Heart right ventricle (tissue), 16 donors: ENCODE measurements at regions not wholly inside any gene's neighbourhood (a gene's known extent, or its start where the extent isn't known, plus 50 kb on each side); places are given as distances from the start of the nearest gene placed in this dataset.

Experiments
- ATAC-seq, 8 donors: fragments of 200-7000 bp; cut with Tn5 transposase; one replicate each; pipeline ENCODE4 v1.9.1; 2020; ENCODE audit warnings: mild to moderate bottlenecking in 8 of 8, moderate library complexity in 8 of 8, moderate number of reproducible peaks in 1 of 8
- DNase-seq, 2 donors: peaks; one replicate each; pipeline ENCODE4 v3.0.0-alpha.2; 2020
- H3K27ac ChIP-seq, 10 donors: fragments of 200-600 bp; sonication (generic) in 2 of 10; one replicate each; pipeline versions ENCODE4 v1.5.0 to v1.8.0; 2020 to 2022; ENCODE audit warnings: mild to moderate bottlenecking in 3 of 10
- H3K27me3 ChIP-seq, 7 donors: fragments of 200-600 bp; one replicate each; pipeline ENCODE4 v1.8.0; 2021 to 2022; ENCODE audit warnings: mild to moderate bottlenecking in 2 of 7
- H3K36me3 ChIP-seq, 9 donors: fragments of 200-600 bp; sonication (generic) in 1 of 9; one replicate each; pipeline versions ENCODE4 v1.5.0 to v1.8.0; 2020 to 2022; ENCODE audit warnings: mild to moderate bottlenecking in 2 of 9
- H3K4me1 ChIP-seq, 9 donors: fragments of 200-600 bp; sonication (generic) in 1 of 9; one replicate each; pipeline versions ENCODE4 v1.5.0 to v1.8.0; 2020 to 2022; ENCODE audit warnings: mild to moderate bottlenecking in 4 of 9
- H3K4me3 ChIP-seq, 10 donors: fragments of 200-600 bp; sonication (generic) in 2 of 10; one replicate each; pipeline versions ENCODE4 v1.5.0 to v1.8.0; 2020 to 2022; ENCODE audit warnings: mild to moderate bottlenecking in 7 of 10, moderate library complexity in 2 of 10
- H3K9me3 ChIP-seq, 11 donors: fragments of 200-600 bp in 10 of 11; sonication (generic) in 2 of 11; one replicate each; pipeline versions ENCODE4 v1.5.0 to v1.8.0; 2013 to 2022; ENCODE audit warnings: mild to moderate bottlenecking in 2 of 11, control low read depth in 1 of 11, moderate library complexity in 1 of 11
- CTCF ChIP-seq, 9 donors: fragments of 200-600 bp; sonication (generic) in 2 of 9; IDR thresholded peaks; one replicate each; pipeline versions ENCODE4 v1.5.0 to v1.8.0; 2021 to 2022; ENCODE audit warnings: antibody characterized with exemption in 9 of 9, mild to moderate bottlenecking in 5 of 9, moderate library complexity in 1 of 9
- WGBS, 2 donors: extraction: QIAGEN DNeasy Blood & Tissue Kit; methylation state at CpG; one replicate each; pipeline ENCODE4 v1.1.7; 2013; ENCODE audit warnings: inconsistent platforms in 1 of 2; 5-methylcytosine and 5-hydroxymethylcytosine counted together
- intact Hi-C, 10 donors: fragments of 100-400 bp; cut with DNase I; formaldehyde crosslinking; loops; one replicate each; pipeline versions ENCODE4 v1.11.1 to v1.14.2; 2022
- donor health status: Arrhythmogenic right ventricular cardiomyopathy.
- donor health status: ischemic (EF 13 %, LVEDD 7.1; RV severe dilation, severe dysfunction).
- donor health status: healthy with polysubstance abuse.
- donor health status: DM: no; HTN: yes; CAD: no.
- donor health status: DM: no; HTN: no; CAD: no.
- donor health status: ischemic (EF 25% LVEDD 6.9; RV normal size, moderate dysfunction).
- donor health status: ischemic (EF 25% LVEDD 5.7; RV mildly dilated, moderate dysfunction).
- donor health status: healthy.
- donor health status: DM: yes; HTN: yes; CAD: no.
- donor health status: Ischemic cardiomyopathy.
- donor health status: ischemic (EF 35%, LVEDD 5.7; RV mildly dilated, moderate dysfunction).
- donor health status: nonischemic (EF 11% LVEDD 7.7; RV severe dilation, severe dysfunction).
- donor health status: DM: yes; HTN: yes; CAD: no.
- donor health status: PGD.
- donor health status: ischemic (EF 29% LVEDD 5.4; RV normal size, mild dysfunction).
- donor health status: nonischemic (EF 23%, LVEDD 6.1; RV moderate dilation, normal function).

- DNase-seq (no peak), ATAC-seq (no peak)
- 77 to 80% methylated on average over 19 of the region's 19 CpGs for WGBS, 2 donors
- intact Hi-C loops: no loop called here
- Histone ChIP-seq H3K9me3 (no peaks in the 10 kb centered on the region), H3K4me3 (no peak overlapping the region), H3K27me3 (no peaks in the 10 kb centered on the region), H3K36me3 (no peaks in the 10 kb centered on the region), H3K4me1 (peaks cover 0 to 16% (median 6%) of the 10 kb centered on the region in 9 donors), H3K27ac (no peak overlapping the region)
- no peak for TF ChIP-seq CTCF (IDR thresholded peaks at IDR 0.05)
Observed at GRCh38 chr6:43933148-43933885, 163.3 kb downstream of the VEGFA start.

- intact Hi-C loops: no loop called here
- no peak overlapping the region for H3K4me3 ChIP-seq
- no peaks in the 10 kb centered on the region for H3K27me3 ChIP-seq
- TF ChIP-seq CTCF (IDR thresholded peaks at IDR 0.05): no peak
- H3K4me1 ChIP-seq: peaks cover 0 to 19% (median 6%) of the 10 kb centered on the region in 9 donors
- H3K36me3 ChIP-seq: no peaks in the 10 kb centered on the region
- DNase-seq (no peak), ATAC-seq (no peak)
- 85 to 87% methylated on average over 13 of the region's 13 CpGs for WGBS, 2 donors
- no peaks in the 10 kb centered on the region for H3K9me3 ChIP-seq
- no peak overlapping the region for H3K27ac ChIP-seq
Observed at GRCh38 chr6:43932259-43933147, 162.5 kb downstream of the VEGFA start.

GRCh38 chr6:43931201-43931600 is 161.2 kb downstream of the VEGFA start:
- DNase-seq: no peak
- H3K4me1 ChIP-seq: peaks cover 0 to 19% (median 0%) of the 10 kb centered on the region in 9 donors
- ATAC-seq: no peak
- no peak overlapping the region for H3K4me3 ChIP-seq
- H3K27me3 ChIP-seq: no peaks in the 10 kb centered on the region
- H3K27ac ChIP-seq: no peak overlapping the region
- no peaks in the 10 kb centered on the region for H3K9me3 ChIP-seq
- no peak for TF ChIP-seq CTCF (IDR thresholded peaks at IDR 0.05)
- no peaks in the 10 kb centered on the region for H3K36me3 ChIP-seq
- 58 to 80% methylated on average over 6 of the region's 6 CpGs for WGBS, 2 donors
- intact Hi-C loops: no loop called here

GRCh38 chr6:43930440-43931154 is 160.6 kb downstream of the VEGFA start:
- DNase-seq (no peak), ATAC-seq (no peak)
- Histone ChIP-seq H3K4me1 (peaks cover 0 to 19% (median 0%) of the 10 kb centered on the region in 9 donors), H3K27ac (no peak overlapping the region), H3K36me3 (no peaks in the 10 kb centered on the region), H3K4me3 (no peak overlapping the region), H3K9me3 (no peaks in the 10 kb centered on the region), H3K27me3 (no peaks in the 10 kb centered on the region)
- intact Hi-C loops: no loop called here
- TF ChIP-seq CTCF (IDR thresholded peaks at IDR 0.05): no peak
- WGBS, 2 donors: 85 to 92% methylated on average over 8 of the region's 8 CpGs
